ENCODE measurements at regions not wholly inside any gene's neighbourhood (a gene's known extent, or its start where the extent isn't known, plus 50 kb on each side); places are given as distances from the start of the nearest gene placed in this dataset.

DNA sequence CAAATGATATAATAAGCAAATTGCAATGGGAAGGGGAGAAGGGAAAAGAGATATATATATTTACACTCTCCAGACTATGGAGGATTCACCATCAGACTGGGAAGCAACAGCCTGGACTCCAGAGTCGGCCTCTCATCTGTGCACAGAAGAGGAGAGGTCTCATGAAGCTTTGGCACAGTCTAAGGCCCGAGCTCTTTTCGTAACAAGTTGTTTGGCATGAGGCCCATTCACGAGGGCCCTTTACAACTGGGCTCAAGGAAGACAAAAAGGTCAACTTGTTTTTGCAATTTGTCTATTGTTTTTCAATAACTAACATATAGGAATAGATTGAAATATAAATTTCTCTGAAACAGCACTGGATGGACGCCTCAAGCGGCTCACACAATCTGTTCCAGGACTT, 66.7 kb upstream of the AJAP1 start:
- TF ChIP-seq, protein P1, sequence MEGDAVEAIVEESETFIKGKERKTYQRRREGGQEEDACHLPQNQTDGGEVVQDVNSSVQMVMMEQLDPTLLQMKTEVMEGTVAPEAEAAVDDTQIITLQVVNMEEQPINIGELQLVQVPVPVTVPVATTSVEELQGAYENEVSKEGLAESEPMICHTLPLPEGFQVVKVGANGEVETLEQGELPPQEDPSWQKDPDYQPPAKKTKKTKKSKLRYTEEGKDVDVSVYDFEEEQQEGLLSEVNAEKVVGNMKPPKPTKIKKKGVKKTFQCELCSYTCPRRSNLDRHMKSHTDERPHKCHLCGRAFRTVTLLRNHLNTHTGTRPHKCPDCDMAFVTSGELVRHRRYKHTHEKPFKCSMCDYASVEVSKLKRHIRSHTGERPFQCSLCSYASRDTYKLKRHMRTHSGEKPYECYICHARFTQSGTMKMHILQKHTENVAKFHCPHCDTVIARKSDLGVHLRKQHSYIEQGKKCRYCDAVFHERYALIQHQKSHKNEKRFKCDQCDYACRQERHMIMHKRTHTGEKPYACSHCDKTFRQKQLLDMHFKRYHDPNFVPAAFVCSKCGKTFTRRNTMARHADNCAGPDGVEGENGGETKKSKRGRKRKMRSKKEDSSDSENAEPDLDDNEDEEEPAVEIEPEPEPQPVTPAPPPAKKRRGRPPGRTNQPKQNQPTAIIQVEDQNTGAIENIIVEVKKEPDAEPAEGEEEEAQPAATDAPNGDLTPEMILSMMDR (IDR thresholded peaks at IDR 0.05; ENCODE audit: low read depth, low read length) = no peak
- no peak for TF ChIP-seq EZH2phosphoT487 (IDR thresholded peaks at IDR 0.05; ENCODE audit: low read depth)
